GM23338 (cell line): ENCODE measurements at regions not wholly inside any gene's neighbourhood (a gene's known extent, or its start where the extent isn't known, plus 50 kb on each side); places are given as distances from the start of the nearest gene placed in this dataset.
A peak's percentile ranks its signal among the peaks of the same experiment; 100 is the strongest.

Source experiments
- CREB1 ChIP-seq: fragments of 250-450 bp; sonication (Bioruptor Pico); IDR thresholded peaks from 2 replicates; pipeline ENCODE4 v1.5.0; 2020; ENCODE audit warnings: low read depth, mild to moderate bottlenecking, moderate library complexity
- EZH2 ChIP-seq: fragments of 200-600 bp; sonication (generic); IDR thresholded peaks from one replicate; pipeline ENCODE4 v1.8.0; 2017; ENCODE audit warnings: antibody characterized with exemption, mild to moderate bottlenecking, low read depth; ENCODE audit not compliant: unreplicated experiment
- EZH2phosphoT487 ChIP-seq: fragments of 200-600 bp; sonication (generic); IDR thresholded peaks from one replicate; pipeline ENCODE4 v1.8.1; 2018; ENCODE audit warnings: antibody characterized with exemption; ENCODE audit not compliant: unreplicated experiment
- JUNB ChIP-seq: IDR thresholded peaks from one replicate; pipeline ENCODE4 v1.6.1; 2016; ENCODE audit warnings: antibody characterized with exemption; ENCODE audit not compliant: unreplicated experiment
- POLR2AphosphoS5 ChIP-seq: IDR thresholded peaks from 2 replicates; pipeline ENCODE4 v1.6.1; 2016; ENCODE audit warnings: antibody characterized with exemption, low read depth
- TF ChIP-seq, protein P1 (sequence below): IDR thresholded peaks from one replicate; pipeline ENCODE4 v1.6.1; 2018; ENCODE audit warnings: antibody characterized with exemption; ENCODE audit not compliant: unreplicated experiment
- TF ChIP-seq, protein P2 (sequence below), 2 experiments: fragments of 200-600 bp in 1 of 2; sonication (generic) in 1 of 2; conservative IDR thresholded peaks; 2 replicates each; pipeline versions ENCODE4 v1.5.1 to v1.6.1; 2016 to 2017; ENCODE audit warnings: antibody characterized with exemption in 2 of 2, low read depth in 2 of 2, mild to moderate bottlenecking in 2 of 2, moderate library complexity in 1 of 2

DNA sequence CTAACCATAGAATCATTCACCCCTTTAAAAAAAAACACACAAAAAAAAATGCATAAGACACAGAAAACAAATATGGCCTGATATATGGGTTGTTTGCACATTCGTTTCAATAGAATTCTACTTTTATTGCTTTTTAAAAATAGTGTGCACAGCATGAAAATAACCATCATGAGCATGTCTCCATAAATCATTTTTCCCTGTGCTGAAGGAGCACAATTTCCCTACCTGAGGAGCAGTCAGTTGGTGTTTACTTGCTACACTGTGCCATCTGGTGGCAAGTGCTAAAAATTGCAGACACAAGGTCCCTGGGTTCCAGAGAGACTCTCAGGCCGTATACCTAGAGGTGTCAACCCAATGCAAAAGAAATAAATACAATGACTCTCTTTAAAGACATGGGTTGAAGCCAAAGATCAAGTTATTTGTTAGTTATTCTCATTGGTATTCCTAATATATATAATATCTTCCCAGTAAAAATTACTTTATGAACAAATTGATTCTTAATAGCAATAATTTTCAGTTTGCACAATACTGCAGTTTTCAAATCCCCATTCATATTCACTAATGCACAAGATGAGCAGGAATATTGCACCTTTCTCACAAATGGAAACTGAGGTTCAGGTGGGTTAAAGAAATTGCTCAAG lies 551.4 kb downstream of the IQCM start:
- TF ChIP-seq, protein P1, sequence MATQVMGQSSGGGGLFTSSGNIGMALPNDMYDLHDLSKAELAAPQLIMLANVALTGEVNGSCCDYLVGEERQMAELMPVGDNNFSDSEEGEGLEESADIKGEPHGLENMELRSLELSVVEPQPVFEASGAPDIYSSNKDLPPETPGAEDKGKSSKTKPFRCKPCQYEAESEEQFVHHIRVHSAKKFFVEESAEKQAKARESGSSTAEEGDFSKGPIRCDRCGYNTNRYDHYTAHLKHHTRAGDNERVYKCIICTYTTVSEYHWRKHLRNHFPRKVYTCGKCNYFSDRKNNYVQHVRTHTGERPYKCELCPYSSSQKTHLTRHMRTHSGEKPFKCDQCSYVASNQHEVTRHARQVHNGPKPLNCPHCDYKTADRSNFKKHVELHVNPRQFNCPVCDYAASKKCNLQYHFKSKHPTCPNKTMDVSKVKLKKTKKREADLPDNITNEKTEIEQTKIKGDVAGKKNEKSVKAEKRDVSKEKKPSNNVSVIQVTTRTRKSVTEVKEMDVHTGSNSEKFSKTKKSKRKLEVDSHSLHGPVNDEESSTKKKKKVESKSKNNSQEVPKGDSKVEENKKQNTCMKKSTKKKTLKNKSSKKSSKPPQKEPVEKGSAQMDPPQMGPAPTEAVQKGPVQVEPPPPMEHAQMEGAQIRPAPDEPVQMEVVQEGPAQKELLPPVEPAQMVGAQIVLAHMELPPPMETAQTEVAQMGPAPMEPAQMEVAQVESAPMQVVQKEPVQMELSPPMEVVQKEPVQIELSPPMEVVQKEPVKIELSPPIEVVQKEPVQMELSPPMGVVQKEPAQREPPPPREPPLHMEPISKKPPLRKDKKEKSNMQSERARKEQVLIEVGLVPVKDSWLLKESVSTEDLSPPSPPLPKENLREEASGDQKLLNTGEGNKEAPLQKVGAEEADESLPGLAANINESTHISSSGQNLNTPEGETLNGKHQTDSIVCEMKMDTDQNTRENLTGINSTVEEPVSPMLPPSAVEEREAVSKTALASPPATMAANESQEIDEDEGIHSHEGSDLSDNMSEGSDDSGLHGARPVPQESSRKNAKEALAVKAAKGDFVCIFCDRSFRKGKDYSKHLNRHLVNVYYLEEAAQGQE = no peak
- no peak for TF ChIP-seq JUNB
- TF ChIP-seq, protein P2, sequence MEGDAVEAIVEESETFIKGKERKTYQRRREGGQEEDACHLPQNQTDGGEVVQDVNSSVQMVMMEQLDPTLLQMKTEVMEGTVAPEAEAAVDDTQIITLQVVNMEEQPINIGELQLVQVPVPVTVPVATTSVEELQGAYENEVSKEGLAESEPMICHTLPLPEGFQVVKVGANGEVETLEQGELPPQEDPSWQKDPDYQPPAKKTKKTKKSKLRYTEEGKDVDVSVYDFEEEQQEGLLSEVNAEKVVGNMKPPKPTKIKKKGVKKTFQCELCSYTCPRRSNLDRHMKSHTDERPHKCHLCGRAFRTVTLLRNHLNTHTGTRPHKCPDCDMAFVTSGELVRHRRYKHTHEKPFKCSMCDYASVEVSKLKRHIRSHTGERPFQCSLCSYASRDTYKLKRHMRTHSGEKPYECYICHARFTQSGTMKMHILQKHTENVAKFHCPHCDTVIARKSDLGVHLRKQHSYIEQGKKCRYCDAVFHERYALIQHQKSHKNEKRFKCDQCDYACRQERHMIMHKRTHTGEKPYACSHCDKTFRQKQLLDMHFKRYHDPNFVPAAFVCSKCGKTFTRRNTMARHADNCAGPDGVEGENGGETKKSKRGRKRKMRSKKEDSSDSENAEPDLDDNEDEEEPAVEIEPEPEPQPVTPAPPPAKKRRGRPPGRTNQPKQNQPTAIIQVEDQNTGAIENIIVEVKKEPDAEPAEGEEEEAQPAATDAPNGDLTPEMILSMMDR (conservative IDR thresholded peaks at IDR 0.05; ENCODE audit: low read depth in 2 of 2) = peak; percentile 82 to 93
- TF ChIP-seq EZH2phosphoT487 = no peak
- TF ChIP-seq POLR2AphosphoS5 = no peak
- no peak for TF ChIP-seq CREB1 (CRISPR knock-in tag)
- no peak for TF ChIP-seq EZH2
